ENCODE measurements at regions not wholly inside any gene's neighbourhood (a gene's known extent, or its start where the extent isn't known, plus 50 kb on each side); places are given as distances from the start of the nearest gene placed in this dataset.

GRCh38 chr11:14577292-14577691 lies 57.1 kb upstream of the PSMA1 start:
- TF ChIP-seq GATA2 (IDR thresholded peaks at IDR 0.05; ENCODE audit: low read depth, low read length) = no peak
- TF ChIP-seq GATA3 (IDR thresholded peaks at IDR 0.05; ENCODE audit: low read depth, low read length) = no peak
